Upper lobe of left lung (tissue), 6 donors: ENCODE measurements at regions not wholly inside any gene's neighbourhood (a gene's known extent, or its start where the extent isn't known, plus 50 kb on each side); places are given as distances from the start of the nearest gene placed in this dataset.

Source experiments
- ATAC-seq, 2 donors: fragments of 200-7000 bp; cut with Tn5 transposase; one replicate each; pipeline ENCODE4 v1.9.1; 2022; ENCODE audit warnings: mild to moderate bottlenecking in 2 of 2, moderate library complexity in 2 of 2; ENCODE audit not compliant: low FRiP score in 2 of 2
- DNase-seq, 2 donors: peaks; one replicate each; pipeline ENCODE4 v3.0.0-alpha.2; 2019 to 2020
- H3K27ac ChIP-seq, 4 donors: fragments of 200-600 bp; sonication (generic); one replicate each; pipeline ENCODE4 v1.5.1; 2016 to 2019
- H3K27me3 ChIP-seq, 4 donors: fragments of 200-600 bp; sonication (generic); one replicate each; pipeline ENCODE4 v1.5.1; 2017 to 2019
- H3K36me3 ChIP-seq, 4 donors: fragments of 200-600 bp; sonication (generic); one replicate each; pipeline ENCODE4 v1.5.1; 2016 to 2019
- H3K4me1 ChIP-seq, 4 donors: fragments of 200-600 bp; sonication (generic); one replicate each; pipeline ENCODE4 v1.5.1; 2018 to 2019
- H3K4me3 ChIP-seq, 4 donors: fragments of 200-600 bp; sonication (generic); one replicate each; pipeline ENCODE4 v1.5.1; 2017 to 2019; ENCODE audit warnings: mild to moderate bottlenecking in 2 of 4, moderate library complexity in 1 of 4
- H3K9me3 ChIP-seq, 4 donors: fragments of 200-600 bp; sonication (generic); one replicate each; pipeline ENCODE4 v1.5.1; 2018 to 2019
- CTCF ChIP-seq, 6 experiments: fragments of 450-650 bp in 4 of 6; fragments of 200-600 bp in 2 of 6; sonication (generic) in 2 of 6; IDR thresholded peaks; one replicate each; pipeline ENCODE4 v1.5.1; 2016 to 2019; ENCODE audit warnings: antibody characterized with exemption in 6 of 6
- EP300 ChIP-seq, 4 donors: sonication (generic); formaldehyde crosslinking; IDR thresholded peaks; one replicate each; pipeline ENCODE4 v1.5.1; 2017; ENCODE audit warnings: antibody characterized with exemption in 4 of 4, control low read depth in 2 of 4
- POLR2A ChIP-seq, 4 donors: fragments of 450-650 bp; IDR thresholded peaks; one replicate each; pipeline ENCODE4 v1.5.1; 2016 to 2017; ENCODE audit warnings: antibody characterized with exemption in 4 of 4, mild to moderate bottlenecking in 2 of 4
- POLR2AphosphoS5 ChIP-seq, 2 donors: sonication (generic); formaldehyde crosslinking; IDR thresholded peaks; one replicate each; pipeline ENCODE4 v1.5.1; 2017; ENCODE audit warnings: antibody characterized with exemption in 2 of 2
- WGBS, 2 donors: methylation state at CpG; one replicate each; pipeline ENCODE4 v1.1.5; 2017 to 2018; 5-methylcytosine and 5-hydroxymethylcytosine counted together
- donor health status: DM: no; HTN: no; CAD: no; lungs with moderate emphysema.
- donor health status: DM: no; HTN: yes; CAD: no; lungs with severe emphysema.

DNA sequence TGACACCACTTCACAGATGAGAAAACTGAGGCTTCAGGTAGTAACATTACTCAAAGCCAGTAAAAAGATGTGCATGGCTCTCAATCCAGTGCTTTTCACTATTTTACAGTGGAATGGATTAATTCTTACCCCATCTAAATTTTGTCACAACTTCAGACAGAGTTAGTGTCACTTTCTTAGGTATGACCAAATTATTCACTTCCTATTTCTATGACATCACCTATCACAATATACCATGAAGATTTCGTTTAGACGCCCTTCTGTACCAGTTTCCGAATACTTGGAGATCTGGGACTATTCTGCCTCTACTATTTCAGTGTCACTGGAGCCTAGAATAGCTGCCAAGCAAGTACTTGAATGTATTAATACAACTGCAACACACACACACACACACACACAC, 437.5 kb downstream of the KLF12 start:
- TF ChIP-seq CTCF (IDR thresholded peaks at IDR 0.05) (no peak), EP300 (IDR thresholded peaks at IDR 0.05) (no peak), POLR2A (IDR thresholded peaks at IDR 0.05) (no peak), POLR2AphosphoS5 (IDR thresholded peaks at IDR 0.05) (no peak)
- WGBS, 2 donors: 95 to 99% methylated on average over 3 of the region's 3 CpGs

DNA sequence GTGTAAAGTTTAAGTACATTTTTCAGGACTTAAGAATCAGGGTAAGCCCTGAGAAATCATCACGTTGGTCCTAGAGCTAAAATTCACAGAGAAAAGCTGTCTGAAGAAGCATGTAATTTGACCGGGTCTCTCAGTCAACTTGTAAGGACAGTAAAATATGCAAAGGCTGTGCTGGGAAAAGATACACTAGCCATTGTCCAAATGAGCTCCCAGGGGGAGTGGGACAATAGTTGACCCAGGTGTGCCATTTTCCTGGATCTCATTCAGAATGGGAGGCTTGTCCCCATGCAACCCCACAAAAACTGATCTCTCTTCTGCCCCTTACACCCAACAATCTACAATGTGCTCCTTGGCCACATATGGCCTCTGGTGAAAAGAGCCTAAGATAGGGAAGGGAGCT, 437.9 kb downstream of the KLF12 start:
- no peak overlapping the region for H3K27ac ChIP-seq
- TF ChIP-seq CTCF (IDR thresholded peaks at IDR 0.05): no peak
- TF ChIP-seq EP300 (IDR thresholded peaks at IDR 0.05): no peak
- no peak for TF ChIP-seq POLR2AphosphoS5 (IDR thresholded peaks at IDR 0.05)
- no peak for TF ChIP-seq POLR2A (IDR thresholded peaks at IDR 0.05)
- no peaks in the 10 kb centered on the region for H3K27me3 ChIP-seq
- ATAC-seq (no peak), DNase-seq (no peak)
- no peak overlapping the region for H3K4me3 ChIP-seq
- H3K4me1 ChIP-seq: no peaks in the 10 kb centered on the region
- 87 to 95% methylated on average over 2 of the region's 2 CpGs for WGBS, 2 donors
- peaks cover 0 to 5% (median 0%) of the 10 kb centered on the region in 4 donors for H3K36me3 ChIP-seq
- no peaks in the 10 kb centered on the region for H3K9me3 ChIP-seq

More for the DNA sequence above, 437.5 kb downstream of the KLF12 start:
- DNase-seq (no peak), ATAC-seq (no peak)
- Histone ChIP-seq H3K4me3 (no peak overlapping the region), H3K27ac (no peak overlapping the region), H3K36me3 (peaks cover 0 to 5% (median 0%) of the 10 kb centered on the region in 4 donors), H3K4me1 (no peaks in the 10 kb centered on the region), H3K27me3 (no peaks in the 10 kb centered on the region), H3K9me3 (no peaks in the 10 kb centered on the region)

GRCh38 chr13:73695325-73695724, 438.9 kb downstream of the KLF12 start:
- DNase-seq (no peak), ATAC-seq (no peak)
- no peaks in the 10 kb centered on the region for H3K27me3 ChIP-seq
- H3K4me3 ChIP-seq: no peak overlapping the region
- WGBS, 2 donors: 95 to 100% methylated on average over 13 to 14 of the region's 14 CpGs
- TF ChIP-seq POLR2A (IDR thresholded peaks at IDR 0.05) (no peak), EP300 (IDR thresholded peaks at IDR 0.05) (no peak), CTCF (IDR thresholded peaks at IDR 0.05) (no peak), POLR2AphosphoS5 (IDR thresholded peaks at IDR 0.05) (no peak)
- no peak overlapping the region for H3K27ac ChIP-seq
- H3K9me3 ChIP-seq: no peaks in the 10 kb centered on the region
- no peaks in the 10 kb centered on the region for H3K4me1 ChIP-seq
- peaks cover 0 to 5% (median 0%) of the 10 kb centered on the region in 4 donors for H3K36me3 ChIP-seq

DNA sequence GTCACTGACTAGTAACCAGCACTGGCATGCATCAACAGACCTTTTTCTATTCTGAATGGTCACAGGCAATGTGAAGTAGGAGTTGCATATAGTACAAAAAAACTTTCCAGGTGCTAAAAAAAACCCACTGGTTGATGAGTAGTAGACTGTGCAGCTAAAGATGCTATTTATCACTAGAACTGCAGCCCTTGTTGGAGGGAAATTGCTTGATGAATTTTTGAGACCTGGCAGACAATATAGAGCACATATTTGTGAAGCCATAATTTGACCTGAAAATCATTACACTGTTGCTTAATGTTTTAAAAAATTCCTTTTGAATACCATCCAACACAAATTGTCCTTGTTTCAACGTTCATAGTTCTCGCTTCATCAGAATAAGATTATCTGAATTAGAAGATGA, 441.0 kb downstream of the KLF12 start:
- H3K27ac ChIP-seq: no peak overlapping the region
- TF ChIP-seq CTCF (IDR thresholded peaks at IDR 0.05): no peak
- no peak for TF ChIP-seq EP300 (IDR thresholded peaks at IDR 0.05)
- peaks cover 0 to 5% (median 0%) of the 10 kb centered on the region in 4 donors for H3K36me3 ChIP-seq
- DNase-seq (no peak), ATAC-seq (no peak)
- no peaks in the 10 kb centered on the region for H3K4me1 ChIP-seq
- H3K27me3 ChIP-seq: no peaks in the 10 kb centered on the region
- WGBS, 2 donors: 74 to 85% methylated on average over 2 of the region's 2 CpGs
- no peaks in the 10 kb centered on the region for H3K9me3 ChIP-seq
- H3K4me3 ChIP-seq: no peak overlapping the region

DNA sequence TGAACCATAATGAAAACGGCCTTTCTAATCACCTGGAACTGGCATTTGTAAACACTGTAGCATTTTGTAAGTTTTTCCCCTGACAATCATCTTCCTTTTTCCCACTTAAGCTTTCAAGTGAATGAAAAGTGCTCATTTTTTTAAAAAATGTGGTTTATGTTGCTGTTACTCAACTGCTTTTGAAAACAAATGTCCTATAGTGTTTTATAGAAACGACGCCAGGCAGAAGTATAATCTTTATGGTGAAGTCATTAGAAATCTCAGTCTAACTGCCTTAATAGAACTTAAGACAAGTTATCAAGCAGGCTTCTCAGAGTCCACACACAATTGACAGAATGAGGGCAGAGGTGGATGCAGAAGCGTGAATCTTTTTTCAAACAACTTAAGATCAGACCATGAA, 442.3 kb downstream of the KLF12 start:
- Histone ChIP-seq H3K4me3 (no peak overlapping the region), H3K27ac (no peak overlapping the region), H3K27me3 (no peaks in the 10 kb centered on the region), H3K36me3 (peaks cover 0 to 5% (median 0%) of the 10 kb centered on the region in 4 donors), H3K4me1 (no peaks in the 10 kb centered on the region), H3K9me3 (no peaks in the 10 kb centered on the region)
- DNase-seq (no peak), ATAC-seq (no peak)
- TF ChIP-seq EP300 (IDR thresholded peaks at IDR 0.05): no peak
- TF ChIP-seq POLR2AphosphoS5 (IDR thresholded peaks at IDR 0.05): no peak
- no peak for TF ChIP-seq CTCF (IDR thresholded peaks at IDR 0.05)
- TF ChIP-seq POLR2A (IDR thresholded peaks at IDR 0.05): no peak
- 64 to 73% methylated on average over 4 of the region's 4 CpGs for WGBS, 2 donors
